HG03108 (cell line): ENCODE measurements at regions not wholly inside any gene's neighbourhood (a gene's known extent, or its start where the extent isn't known, plus 50 kb on each side); places are given as distances from the start of the nearest gene placed in this dataset.
"Not testable (repeated sequence)": the region's sequence is repeated elsewhere in the genome, so short reads cannot be mapped to it uniquely, and the experiment has no call there.

Source experiments
- ATAC-seq: cut with Tn5 transposase; IDR thresholded peaks from one replicate; pipeline ENCODE4 v1.9.1; 2021; ENCODE audit warnings: moderate library complexity; ENCODE audit not compliant: unreplicated experiment

DNA sequence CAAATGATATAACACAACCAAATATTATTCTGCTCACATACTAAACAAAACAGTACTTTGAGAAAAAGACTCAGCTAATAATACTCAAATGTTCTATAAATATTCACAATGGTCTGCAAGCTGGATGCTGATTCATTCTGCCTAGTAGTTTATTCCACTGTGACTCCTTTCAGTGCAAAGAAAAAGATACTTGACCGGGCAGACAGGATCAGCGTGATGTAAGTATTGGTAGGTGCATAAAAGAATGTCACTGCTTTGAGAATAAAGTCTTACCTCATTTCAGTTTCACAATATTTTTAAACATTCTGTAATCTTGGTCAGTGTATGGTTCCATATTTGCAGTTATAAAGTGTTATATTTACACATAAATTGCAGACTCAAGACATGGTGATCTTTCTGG lies 223.0 kb upstream of the NUDT12 start:
- ATAC-seq = no peak

- ATAC-seq = no peak
Observed at GRCh38 chr5:103783669-103784068, 221.1 kb upstream of the NUDT12 start.

GRCh38 chr5:103780794-103781193 lies 218.2 kb upstream of the NUDT12 start:
- ATAC-seq = no peak

GRCh38 chr5:103774721-103775120 lies 212.1 kb upstream of the NUDT12 start:
- ATAC-seq = no peak

DNA sequence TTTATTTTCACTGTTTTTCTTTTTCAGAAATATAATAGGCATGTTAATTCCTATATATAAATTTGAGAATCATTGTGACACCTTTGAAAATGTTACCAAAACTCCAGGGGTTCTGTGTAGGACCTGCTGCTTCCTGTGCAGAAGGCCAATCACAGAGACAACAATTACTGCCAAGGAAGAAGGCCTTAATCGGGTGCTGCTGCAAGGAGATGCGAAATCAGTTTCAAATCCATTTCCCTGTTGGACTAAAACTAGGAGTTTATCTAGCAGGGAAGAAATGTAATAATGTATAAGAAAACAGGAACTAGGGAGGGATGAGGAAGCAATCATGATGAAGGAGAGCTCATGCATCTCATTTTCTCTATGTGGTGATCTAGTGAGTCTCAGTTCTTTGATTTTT lies 209.7 kb upstream of the NUDT12 start:
- no peak for ATAC-seq

- no peak for ATAC-seq
Observed at GRCh38 chr5:103764403-103764802, 201.8 kb upstream of the NUDT12 start.

- ATAC-seq = no peak
Observed at GRCh38 chr5:103758996-103759395, 196.4 kb upstream of the NUDT12 start.

- no peak for ATAC-seq
Observed at GRCh38 chr5:103755974-103756373, 193.4 kb upstream of the NUDT12 start.

- ATAC-seq = no peak
Observed at GRCh38 chr5:103745353-103746065, 182.9 kb upstream of the NUDT12 start.

DNA sequence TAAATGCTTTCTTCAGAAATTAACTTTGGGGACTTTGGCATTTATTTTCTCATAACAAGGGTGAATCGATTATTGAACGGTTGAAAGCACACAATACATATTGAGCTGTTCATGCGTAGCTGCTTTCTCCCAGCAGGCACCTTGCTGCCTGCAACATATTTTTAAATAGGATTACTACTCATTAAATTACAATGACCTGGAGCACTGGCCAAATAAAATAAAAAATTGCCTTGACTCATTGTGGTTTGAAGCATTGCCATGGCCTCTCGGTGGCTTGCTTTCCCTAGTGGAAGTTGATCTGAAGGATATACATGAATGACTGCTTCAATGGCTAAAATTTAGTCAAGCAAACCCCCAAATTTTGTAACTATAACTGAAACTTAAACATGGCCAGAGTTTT lies 181.6 kb upstream of the NUDT12 start:
- ATAC-seq = no peak

DNA sequence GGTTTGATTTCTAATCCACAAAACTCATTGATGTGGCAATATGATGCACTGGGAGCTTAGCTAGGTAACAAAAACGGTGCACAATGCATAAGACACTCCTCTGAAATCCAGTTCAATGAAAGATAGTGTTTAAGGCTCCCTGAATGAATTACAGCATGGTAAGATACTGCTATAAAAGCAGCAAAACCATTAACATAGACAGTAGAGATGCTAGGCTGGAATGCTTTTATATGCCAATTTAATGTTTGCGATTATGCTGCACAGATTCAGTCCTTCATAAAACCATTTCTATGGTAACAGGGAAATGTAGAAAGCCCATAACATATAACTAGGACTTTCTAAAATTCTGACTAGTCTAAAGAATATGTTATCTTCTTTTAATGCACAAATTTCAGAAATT lies 180.8 kb upstream of the NUDT12 start:
- no peak for ATAC-seq

DNA sequence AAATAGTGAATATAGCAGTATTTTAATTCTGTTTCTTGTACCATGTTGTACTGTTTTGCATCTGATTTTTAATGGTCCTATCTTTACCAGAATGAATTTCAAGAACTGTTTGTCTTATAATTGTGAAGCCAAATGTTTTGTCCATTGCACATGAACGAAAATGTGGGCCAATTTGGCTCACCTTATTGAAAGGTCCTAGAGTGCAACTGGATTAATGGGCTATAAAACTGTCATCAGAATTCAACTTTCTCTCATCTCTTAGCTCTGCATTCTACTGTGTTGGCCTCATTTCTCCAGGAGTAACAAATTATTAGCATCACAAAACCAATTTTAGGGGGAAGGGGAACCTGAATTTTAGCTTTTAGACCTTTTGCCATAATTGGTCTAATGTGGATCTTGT lies 179.4 kb upstream of the NUDT12 start:
- no peak for ATAC-seq

DNA sequence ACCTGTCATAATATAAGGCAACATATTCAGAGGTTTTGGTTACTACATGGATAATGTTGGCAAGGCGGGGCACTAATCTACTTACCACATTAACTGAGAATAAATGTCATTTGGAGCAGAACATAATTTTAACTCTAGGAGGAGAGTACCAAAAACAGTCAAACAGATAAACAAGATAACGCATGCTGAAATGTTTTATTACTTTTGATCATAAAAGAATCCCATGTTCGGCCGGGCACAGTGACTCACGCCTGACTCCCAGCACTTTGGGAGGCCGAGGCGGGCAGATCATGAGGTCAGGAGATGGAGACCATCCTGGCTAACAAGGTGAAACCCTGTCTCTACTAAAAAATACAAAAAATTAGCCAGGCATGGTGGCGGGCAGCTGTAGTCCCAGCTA lies 173.8 kb upstream of the NUDT12 start:
- not testable (repeated sequence) for ATAC-seq

GRCh38 chr5:103724271-103724670 lies 161.7 kb upstream of the NUDT12 start:
- ATAC-seq = no peak

DNA sequence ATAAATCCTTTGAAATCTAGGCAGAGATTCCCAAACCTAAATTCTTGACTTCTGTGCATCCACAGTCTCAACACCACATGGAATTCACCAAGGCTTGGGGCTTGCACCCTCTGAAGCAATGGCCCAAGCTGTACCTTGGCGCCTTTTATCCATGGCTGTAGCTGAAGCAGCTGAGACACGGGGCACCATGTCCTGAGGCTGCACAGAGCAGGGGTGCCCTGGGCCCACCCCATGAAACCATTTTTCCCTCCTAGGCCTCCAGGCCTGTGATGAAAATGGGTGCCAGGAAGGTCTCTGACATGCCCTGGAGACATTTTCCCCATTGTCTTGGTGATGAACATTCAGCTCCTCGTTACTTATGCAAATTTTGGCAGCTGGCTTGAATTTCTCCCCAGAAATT lies 158.6 kb upstream of the NUDT12 start:
- ATAC-seq = no peak

DNA sequence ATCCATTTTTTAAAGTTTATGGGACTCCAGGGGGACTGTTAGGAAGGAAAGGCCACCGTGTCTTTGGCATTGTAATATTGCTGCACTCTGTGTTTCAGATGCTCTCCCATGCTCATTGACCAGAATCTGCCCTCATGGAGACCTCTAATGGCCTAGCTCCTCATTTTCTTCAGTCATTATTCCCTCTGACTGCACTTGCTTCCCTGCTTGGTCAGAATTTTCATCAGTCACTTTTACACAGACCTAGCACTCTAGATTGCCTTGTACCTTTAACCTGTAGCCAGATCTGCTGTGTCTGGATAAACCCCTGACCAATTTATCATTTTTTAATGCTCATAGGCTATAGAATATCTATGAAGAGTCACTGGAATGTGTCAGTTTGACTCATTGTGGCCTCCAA lies 155.5 kb upstream of the NUDT12 start:
- ATAC-seq = no peak

GRCh38 chr5:103708601-103709000 lies 146.0 kb upstream of the NUDT12 start:
- ATAC-seq = no peak

DNA sequence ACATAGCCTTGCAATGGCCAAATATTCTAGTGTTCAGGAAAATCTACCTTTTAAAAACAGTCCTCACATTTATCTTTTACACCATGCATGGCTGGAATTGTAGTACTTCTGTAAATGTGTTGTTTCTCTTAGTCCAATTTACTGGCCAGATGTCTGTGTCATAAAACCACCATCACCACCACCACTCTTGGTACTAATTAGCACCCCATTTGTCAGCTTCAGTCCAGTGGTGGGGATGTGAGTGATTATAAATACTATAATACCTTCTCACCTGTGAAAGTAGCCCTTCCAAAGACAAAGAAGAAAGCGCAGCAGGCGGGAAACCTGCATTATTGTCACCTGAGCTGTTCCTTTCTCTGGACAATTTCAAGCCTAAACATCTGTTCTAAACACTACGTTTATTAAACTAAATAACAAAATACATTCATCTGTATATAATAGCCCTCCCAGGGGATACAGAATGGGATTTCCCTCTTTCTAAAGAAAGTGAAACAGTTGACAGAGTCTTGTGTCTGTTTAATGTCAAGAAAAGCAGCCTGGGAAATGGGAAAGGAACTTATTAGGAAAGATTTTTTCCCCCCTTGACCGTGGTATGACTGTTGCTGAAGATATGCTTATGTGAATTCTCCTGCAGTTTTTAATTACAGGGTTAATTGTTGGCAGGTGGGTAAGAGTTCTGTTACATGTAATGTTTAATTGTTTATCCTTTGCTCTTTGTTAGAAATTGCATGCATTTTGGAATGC lies 144.5 kb upstream of the NUDT12 start:
- no peak for ATAC-seq

DNA sequence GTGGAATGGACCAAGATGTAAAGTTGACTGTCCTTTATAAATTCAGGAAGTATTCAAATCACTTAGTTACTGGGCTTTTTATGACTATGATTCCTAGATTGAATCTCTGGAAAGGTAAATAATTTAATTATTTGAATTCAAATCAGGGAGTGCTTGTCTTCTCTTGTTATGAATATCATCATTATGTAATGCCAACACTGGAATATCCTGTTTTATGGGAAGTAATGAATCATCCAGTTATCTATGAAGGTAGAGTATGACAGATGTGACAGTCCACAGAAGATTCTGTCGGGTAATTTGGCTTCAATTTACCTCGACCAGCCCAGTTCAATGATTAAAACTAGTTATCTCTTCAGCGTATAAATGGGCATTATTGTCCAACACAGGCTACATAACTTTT lies 141.0 kb upstream of the NUDT12 start:
- ATAC-seq = no peak

DNA sequence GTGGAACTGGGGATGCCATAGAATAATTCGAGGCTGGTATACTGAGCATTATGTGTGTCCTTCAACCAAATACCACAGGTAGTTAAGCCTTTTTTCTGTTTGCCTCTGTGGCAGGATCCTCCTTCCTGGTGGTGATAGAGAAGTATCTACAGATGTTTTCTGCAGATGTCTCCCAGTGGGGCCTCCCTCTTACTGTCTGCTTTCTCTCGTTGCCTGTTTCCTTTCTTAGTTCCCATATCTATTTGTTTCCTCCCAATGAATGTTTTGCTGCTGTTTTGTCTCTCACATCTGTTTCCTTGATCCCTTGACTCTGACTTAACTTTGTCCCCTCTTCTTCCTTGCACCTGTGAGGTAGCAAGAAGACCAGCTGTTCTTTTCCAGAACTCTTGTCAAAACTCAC lies 130.9 kb upstream of the NUDT12 start:
- no peak for ATAC-seq

DNA sequence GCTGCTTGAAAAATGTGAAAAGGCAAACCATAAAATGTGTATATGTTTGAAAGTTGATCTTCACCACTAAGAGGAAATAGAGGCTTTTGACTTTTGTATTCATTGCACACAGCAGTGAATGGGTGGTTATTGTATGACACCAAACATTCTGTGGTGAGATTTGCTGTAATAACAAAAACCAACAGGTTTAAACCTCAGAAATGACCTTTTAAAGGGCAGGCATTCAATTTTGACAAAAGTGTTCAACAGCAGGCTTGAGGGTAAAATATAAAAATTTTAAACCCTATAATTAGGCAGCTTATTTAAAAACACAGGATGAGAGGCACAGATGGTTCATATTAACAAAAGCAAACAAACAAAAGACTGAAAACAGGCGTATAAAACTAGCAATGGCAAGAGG lies 128.1 kb upstream of the NUDT12 start:
- ATAC-seq = no peak

DNA sequence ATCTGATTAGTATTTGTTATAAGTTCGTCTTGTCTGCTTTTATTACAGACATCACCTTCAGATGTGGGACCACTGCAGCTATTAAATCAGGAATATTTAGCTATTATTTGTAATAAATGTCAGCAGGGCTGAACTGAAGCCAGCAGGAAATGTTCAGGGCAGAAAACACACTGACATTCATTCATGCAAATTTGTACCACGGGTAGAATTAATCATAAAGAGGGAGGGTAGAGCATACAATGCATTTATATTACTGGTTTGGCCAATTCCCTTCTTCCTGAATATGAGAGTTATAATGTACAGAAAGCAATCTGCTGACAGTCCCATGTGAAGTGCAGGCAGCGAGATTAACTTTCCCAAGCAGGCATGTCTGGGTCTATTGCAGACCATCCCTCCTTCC lies 117.3 kb upstream of the NUDT12 start:
- no peak for ATAC-seq

DNA sequence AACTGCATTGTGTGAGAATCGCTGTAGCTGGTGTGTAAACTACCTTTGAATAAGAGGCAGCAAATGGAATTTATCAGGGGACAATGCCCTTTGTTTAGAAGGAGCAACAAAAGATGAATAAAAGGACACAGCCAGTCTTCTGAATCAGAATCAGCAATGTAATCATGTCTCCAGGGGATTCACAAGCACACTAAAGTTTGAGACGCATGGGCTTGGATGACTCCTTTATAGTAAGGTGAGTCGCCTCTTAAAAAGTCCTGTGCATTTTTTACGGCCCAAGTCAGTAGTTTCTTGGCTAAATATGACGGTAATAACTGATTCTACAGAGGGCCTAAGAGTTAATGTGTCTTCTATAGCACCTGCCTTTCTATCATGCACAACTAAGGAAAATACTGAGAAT lies 113.6 kb upstream of the NUDT12 start:
- not testable (repeated sequence) for ATAC-seq
